GM12878 (cell line): ENCODE measurements at regions not wholly inside any gene's neighbourhood (a gene's known extent, or its start where the extent isn't known, plus 50 kb on each side); places are given as distances from the start of the nearest gene placed in this dataset.

Source experiments
- ATAC-seq: fragments of 200-7000 bp; cut with Tn5 transposase; 3 replicates; pipeline ENCODE4 v1.9.1; 2020; ENCODE audit warnings: mild to moderate bottlenecking, moderate library complexity
- BruUV-seq: library from RNA; stranded (reverse); fragments of 400-500 nt; replicated peaks from 2 replicates; lab custom pipeline; 2021; lab: Mats Ljungman, UMichigan
- CTCF ChIA-PET: fragments of 300-600 bp; sonication (Branson Sonifier 250); formaldehyde crosslinking; extraction: SDS; loops from one replicate; lab custom pipeline; 2021; ENCODE audit warnings: inconsistent platforms; lab: Yijun Ruan, JAX
- POLR2A ChIA-PET: fragments of 350-600 bp; formaldehyde crosslinking; extraction: SDS; loops from one replicate; lab custom pipeline; 2021; ENCODE audit warnings: inconsistent platforms; lab: Charles Lee
- RAD21 ChIA-PET: fragments of 300-600 bp; sonication (Branson Sonifier 250); formaldehyde crosslinking; loops from one replicate; lab custom pipeline; 2023; ENCODE audit warnings: antibody characterized with exemption; ENCODE audit not compliant: unreplicated experiment; lab: Charles Lee
- SMC1A ChIA-PET: fragments of 300-600 bp; sonication (Branson Sonifier 250); formaldehyde crosslinking; loops from one replicate; lab custom pipeline; 2023; ENCODE audit not compliant: unreplicated experiment, uncharacterized antibody; lab: Charles Lee
- DNase-seq: peaks from one replicate; pipeline ENCODE4 v3.0.0-alpha.2; 2011; ENCODE audit warnings: low read depth, low spot score
- FAIRE-seq: peaks from 3 replicates; lab custom pipeline; 2011; peaks lifted over from hg19 to GRCh38; lab: Jason Lieb, UNC
- H2AFZ ChIP-seq: 2 replicates; pipeline ENCODE4 v1.6.0; 2011; ENCODE audit warnings: low read depth, low read length, control low read depth; ENCODE audit not compliant: control insufficient read depth
- H3K27ac ChIP-seq: 2 replicates; pipeline ENCODE4 v1.5.1; 2011; ENCODE audit warnings: control low read depth; ENCODE audit not compliant: control insufficient read depth, insufficient read depth
- H3K27me3 ChIP-seq, 2 experiments: replicated peaks in 1 of 2; 2 replicates each; pipeline versions ENCODE4 v1.6.0 to v1.6.1; 2011; ENCODE audit warnings: low read length in 1 of 2; ENCODE audit not compliant: control insufficient read depth in 2 of 2, insufficient read depth in 2 of 2
- H3K36me3 ChIP-seq, 2 experiments: 2 replicates each; pipeline ENCODE4 v1.5.1; 2011; ENCODE audit warnings: low read length in 1 of 2; ENCODE audit not compliant: control insufficient read depth in 2 of 2, insufficient read depth in 2 of 2
- H3K4me1 ChIP-seq: 2 replicates; pipeline ENCODE4 v1.6.1; 2011; ENCODE audit warnings: mild to moderate bottlenecking, low read length, moderate library complexity, mixed read lengths; ENCODE audit not compliant: control insufficient read depth, insufficient read depth
- H3K4me2 ChIP-seq: 2 replicates; pipeline ENCODE4 v1.6.0; 2011; ENCODE audit warnings: control low read depth; ENCODE audit not compliant: control insufficient read depth, insufficient read depth
- H3K4me3 ChIP-seq: fragments of 200-600 bp; sonication (generic); 2 replicates; pipeline ENCODE4 v1.5.1; 2016
- H3K79me2 ChIP-seq: 2 replicates; pipeline ENCODE4 v1.6.0; 2011; ENCODE audit warnings: low read length; ENCODE audit not compliant: control insufficient read depth, insufficient read depth
- H3K9ac ChIP-seq: 2 replicates; pipeline ENCODE4 v1.8.0; 2011; ENCODE audit warnings: low read length, control low read depth, mixed read lengths; ENCODE audit not compliant: control insufficient read depth, insufficient read depth
- H3K9me3 ChIP-seq: replicated peaks from 3 replicates; pipeline ENCODE4 v1.5.1; 2011; ENCODE audit warnings: mild to moderate bottlenecking, low read length; ENCODE audit not compliant: control insufficient read depth, insufficient read depth
- H4K20me1 ChIP-seq: 2 replicates; pipeline ENCODE4 v1.6.0; 2011; ENCODE audit not compliant: control insufficient read depth, insufficient read depth
- ATF3 ChIP-seq: IDR thresholded peaks from 2 replicates; pipeline ENCODE4 v1.6.1; 2011; ENCODE audit warnings: low read depth, mild to moderate bottlenecking, low read length, moderate library complexity, borderline replicate concordance; ENCODE audit errors: extremely low read depth
- HCFC1 ChIP-seq: fragments of 150-350 bp; IDR thresholded peaks from 2 replicates; pipeline ENCODE4 v1.6.1; 2014; ENCODE audit warnings: low read length
- IRF4 ChIP-seq: IDR thresholded peaks from 2 replicates; pipeline ENCODE4 v1.6.1; 2011; ENCODE audit warnings: low read depth, low read length
- JUND ChIP-seq: IDR thresholded peaks from 2 replicates; pipeline ENCODE4 v1.6.1; 2012; ENCODE audit warnings: low read depth, mild to moderate bottlenecking, low read length, improper control_type of control experiment, moderate library complexity
- KLF5 ChIP-seq: fragments of 450-650 bp; IDR thresholded peaks from 2 replicates; pipeline ENCODE4 v1.6.1; 2014; ENCODE audit warnings: mild to moderate bottlenecking; ENCODE audit not compliant: partially characterized antibody
- NFYB ChIP-seq: IDR thresholded peaks from 2 replicates; pipeline ENCODE4 v1.6.1; 2011; ENCODE audit warnings: low read depth, mild to moderate bottlenecking, low read length, improper control_type of control experiment, moderate library complexity; ENCODE audit not compliant: insufficient read depth
- NR2C2 ChIP-seq: IDR thresholded peaks from 2 replicates; pipeline ENCODE4 v1.6.1; 2011; ENCODE audit warnings: borderline replicate concordance, low read depth; ENCODE audit not compliant: control insufficient read depth, insufficient read length
- NRF1 ChIP-seq: conservative IDR thresholded peaks from 2 replicates; pipeline ENCODE4 v1.6.1; 2011; ENCODE audit warnings: mild to moderate bottlenecking, low read depth, low read length, improper control_type of control experiment
- PBX3 ChIP-seq: IDR thresholded peaks from 2 replicates; pipeline ENCODE4 v1.6.1; 2011; ENCODE audit warnings: mild to moderate bottlenecking, low read depth, low read length, moderate library complexity; ENCODE audit not compliant: insufficient replicate concordance
- PML ChIP-seq: IDR thresholded peaks from 2 replicates; pipeline ENCODE4 v1.6.1; 2012; ENCODE audit warnings: low read length, inconsistent platforms
- POLR2A ChIP-seq: IDR thresholded peaks from 2 replicates; pipeline ENCODE4 v1.6.1; 2011; ENCODE audit warnings: low read depth, mild to moderate bottlenecking, low read length
- POU2F2 ChIP-seq: IDR thresholded peaks from 3 replicates; pipeline ENCODE4 v1.6.1; 2011; ENCODE audit warnings: low read depth, mild to moderate bottlenecking, low read length, borderline replicate concordance
- RELB ChIP-seq: fragments of 450-650 bp; IDR thresholded peaks from 2 replicates; pipeline ENCODE4 v1.6.1; 2017; ENCODE audit warnings: low read depth, mild to moderate bottlenecking, moderate library complexity
- SMC3 ChIP-seq: IDR thresholded peaks from 2 replicates; pipeline ENCODE4 v1.6.1; 2011; ENCODE audit warnings: low read length, improper control_type of control experiment, borderline replicate concordance
- SREBF1 ChIP-seq: IDR thresholded peaks from 2 replicates; pipeline ENCODE4 v1.6.1; 2012; ENCODE audit warnings: mild to moderate bottlenecking, low read length
- WGBS: methylation state at CpG from one replicate; pipeline ENCODE4 v1.1.6; 2016; ENCODE audit warnings: low lambda C conversion rate; ENCODE audit not compliant: insufficient replicate concordance, insufficient coverage; ENCODE audit errors: missing lambda C conversion rate; 5-methylcytosine and 5-hydroxymethylcytosine counted together
- in situ Hi-C: fragments of 300-500 bp; cut with MboI; formaldehyde crosslinking; loops from 9 replicates; pipeline ENCODE4 v1.14.3; 2018; ENCODE audit warnings: mixed read lengths
- intact Hi-C: fragments of 100-400 bp; cut with micrococcal nuclease; formaldehyde crosslinking; loops from one replicate; pipeline ENCODE4 v1.14.2; 2022; ENCODE audit not compliant: unreplicated experiment

GRCh38 chr3:31392568-31392967, 140.2 kb upstream of the STT3B start (continued):
- no peak for TF ChIP-seq PBX3
- no peak for TF ChIP-seq POLR2A
- no peak for TF ChIP-seq HCFC1
- TF ChIP-seq, all 136 proteins: peak for 9

GRCh38 chr3:31399271-31399670, 133.5 kb upstream of the STT3B start:
- ChIA-PET SMC1A (interaction anchor here (1.6 to 2.5 kb wide), 2 partner anchors 9 to 16 kb away, joined by 3 to 11 read pairs; no protein-coding TSS in a partner anchor), CTCF (interaction anchor here (1.2 kb wide), 1 partner anchor 131 kb away, joined by 3 read pairs; no protein-coding TSS in a partner anchor), RAD21 (no interaction called here), POLR2A (no interaction called here)
- Histone ChIP-seq H3K27me3 (no peaks in the 10 kb centered on the region), H3K79me2 (no peaks in the 10 kb centered on the region), H3K9ac (no peak overlapping the region), H3K4me2 (no peak overlapping the region), H2AFZ (no peak overlapping the region), H3K27ac (no peak overlapping the region), H3K36me3 (no peaks in the 10 kb centered on the region), H3K4me3 (no peak overlapping the region), H3K4me1 (peaks cover 4% of the 10 kb centered on the region; the same call in 1 of the 2 replicates), H4K20me1 (no peaks in the 10 kb centered on the region), H3K9me3 (no peaks in the 10 kb centered on the region)
- peak; percentile 35; the same call in 2 of the 3 replicates for ATAC-seq
- FAIRE-seq, result no peak
- 0% methylated on average over 1 of the region's 1 CpG for WGBS
- TF ChIP-seq SMC3 (no peak), JUND (no peak), SREBF1 (no peak), KLF5 (no peak), POU2F2 (no peak), NR2C2 (no peak), RELB (no peak), ATF3 (no peak), NRF1 (no peak), NFYB (no peak), IRF4 (no peak), PML (no peak)
- no TSS peak for BruUV-seq
- in situ Hi-C loops, result no loop called here
- intact Hi-C loops, result no loop called here
- no peak for DNase-seq
